ENCODE measurements at regions not wholly inside any gene's neighbourhood (a gene's known extent, or its start where the extent isn't known, plus 50 kb on each side); places are given as distances from the start of the nearest gene placed in this dataset.

DNA sequence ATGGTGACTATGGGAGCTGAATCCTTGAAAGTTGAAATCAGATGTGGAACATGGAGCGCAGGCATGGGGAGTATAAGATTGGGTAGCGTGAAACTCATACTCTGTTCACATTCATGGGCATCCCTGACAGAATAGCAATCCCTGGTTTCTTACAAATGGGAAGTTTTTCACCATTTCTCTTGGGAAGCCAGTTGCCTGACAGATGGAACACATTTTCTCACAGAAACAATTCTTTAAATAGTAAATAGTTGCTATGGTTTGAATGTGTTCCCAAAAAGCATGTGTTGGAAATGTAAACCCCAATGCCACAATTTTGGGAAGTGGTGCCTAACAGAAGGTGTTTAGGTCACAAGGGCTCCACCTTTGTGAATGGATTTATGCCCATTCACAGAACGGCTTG, 262.8 kb upstream of the HS3ST5 start:
- no peak for DNase-seq

DNA sequence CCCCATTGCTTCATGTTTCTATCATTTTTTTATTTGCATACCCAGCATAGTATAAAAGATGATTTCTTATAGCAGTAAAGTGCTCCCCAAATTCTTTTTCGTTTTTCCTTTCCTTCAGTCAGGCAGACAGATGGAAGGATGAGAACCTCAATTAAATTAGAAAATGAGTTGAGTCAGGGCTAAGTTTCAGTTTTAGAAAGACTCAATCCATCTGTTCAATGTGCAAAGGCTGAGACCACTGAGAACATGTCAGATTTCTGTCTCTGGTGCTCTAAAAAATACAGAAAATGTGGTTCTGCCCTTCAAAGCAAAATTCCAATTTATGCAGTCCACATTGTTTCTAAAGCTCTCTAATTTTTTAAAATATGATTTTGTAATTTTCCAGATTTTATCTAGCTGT, 257.6 kb upstream of the HS3ST5 start:
- DNase-seq, result no peak

DNA sequence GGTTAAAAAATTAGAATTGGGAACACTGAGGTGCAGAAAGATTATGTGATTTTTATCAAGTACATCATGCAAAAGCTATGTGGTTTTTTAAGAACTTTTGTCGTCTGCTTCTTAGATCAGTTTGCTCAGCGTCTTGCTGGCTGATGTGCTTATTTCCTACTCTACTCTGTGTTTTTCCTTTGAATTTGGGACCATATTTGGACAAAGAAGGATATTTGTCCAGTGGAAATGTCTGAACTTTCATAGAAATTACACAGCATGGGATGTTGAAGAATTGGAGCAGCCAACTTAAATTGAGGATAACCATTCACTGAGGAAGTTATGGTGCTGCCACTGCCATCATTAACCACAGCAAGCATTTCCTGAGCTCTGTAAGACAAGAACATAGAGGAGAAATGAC, 252.8 kb upstream of the HS3ST5 start:
- DNase-seq, result no peak

DNA sequence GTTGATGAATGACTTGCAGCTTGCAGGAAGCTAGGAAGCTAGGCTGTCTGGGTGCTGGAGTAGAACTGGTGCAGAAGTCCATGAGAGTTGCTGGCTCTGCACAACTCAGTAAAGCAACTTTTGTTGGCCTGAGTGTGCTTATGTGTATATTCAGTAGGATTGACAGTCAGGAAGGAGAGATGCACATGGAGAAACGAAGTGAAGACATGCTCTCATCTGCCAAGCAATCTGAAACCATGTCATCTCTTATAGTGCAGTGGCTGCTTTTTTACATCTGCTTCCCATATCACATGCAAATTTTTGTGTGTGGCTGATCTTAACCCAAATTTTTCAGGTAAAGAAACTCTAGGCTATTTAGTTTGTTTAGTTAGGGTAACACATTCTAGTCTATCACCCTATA, 252.4 kb upstream of the HS3ST5 start:
- DNase-seq, result no peak

DNA sequence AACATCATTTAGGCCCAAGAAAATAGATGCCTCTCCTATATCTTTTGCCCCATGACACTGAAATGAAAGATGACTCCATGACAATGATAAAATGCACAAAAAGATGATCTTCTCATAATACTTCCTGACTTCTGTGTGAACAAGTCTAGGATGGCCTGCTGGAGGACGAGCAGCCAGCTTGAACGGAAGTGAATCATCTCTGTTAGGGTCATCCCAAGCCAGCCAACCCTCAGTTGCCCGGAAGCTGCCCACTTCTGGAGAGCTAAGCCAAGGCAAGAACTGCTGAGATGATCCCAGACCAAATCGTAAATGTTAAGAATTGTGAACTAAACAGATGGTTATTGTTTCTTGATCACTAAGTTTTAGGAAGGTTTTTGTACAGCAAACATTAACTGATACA, 249.7 kb upstream of the HS3ST5 start:
- DNase-seq, result no peak

DNA sequence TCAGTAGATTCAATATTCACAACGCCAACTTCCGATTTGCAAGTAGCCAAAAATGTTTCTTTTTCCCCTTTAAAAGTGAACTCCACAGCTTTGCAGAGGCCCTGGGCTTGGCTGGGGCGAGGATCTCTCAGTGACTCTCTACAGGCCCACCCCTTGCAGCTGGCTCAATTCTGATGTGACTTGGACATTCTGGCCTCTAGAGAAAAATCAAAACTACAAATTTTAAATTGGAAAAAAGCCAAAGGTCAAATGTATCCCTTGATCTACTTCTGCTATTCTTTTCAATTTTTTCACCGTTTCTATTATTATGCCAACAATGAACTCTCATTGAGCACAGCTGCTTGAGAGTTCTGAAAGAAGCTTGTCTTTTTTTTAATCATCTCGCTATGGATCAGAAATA, 245.9 kb upstream of the HS3ST5 start:
- no peak for DNase-seq

DNA sequence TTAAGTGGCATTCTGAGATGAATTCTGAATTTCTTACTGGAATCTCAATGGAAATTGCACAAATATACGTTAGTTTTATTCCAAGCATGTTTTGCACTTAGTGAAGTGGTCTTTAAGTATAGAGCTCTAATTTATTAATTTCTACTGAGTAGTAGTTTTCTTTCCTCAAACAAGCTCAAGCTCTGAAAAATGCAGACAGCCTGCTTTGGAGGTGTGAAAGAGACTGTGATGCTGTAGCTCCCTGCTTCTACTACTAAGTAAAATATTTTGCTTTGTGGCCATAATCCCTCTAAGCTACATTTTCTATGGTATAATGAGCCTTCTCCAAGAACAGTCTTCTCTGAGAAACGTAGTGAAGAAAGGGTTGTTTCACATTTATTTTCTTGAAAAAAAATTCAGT, 243.5 kb upstream of the HS3ST5 start:
- no peak for DNase-seq

DNA sequence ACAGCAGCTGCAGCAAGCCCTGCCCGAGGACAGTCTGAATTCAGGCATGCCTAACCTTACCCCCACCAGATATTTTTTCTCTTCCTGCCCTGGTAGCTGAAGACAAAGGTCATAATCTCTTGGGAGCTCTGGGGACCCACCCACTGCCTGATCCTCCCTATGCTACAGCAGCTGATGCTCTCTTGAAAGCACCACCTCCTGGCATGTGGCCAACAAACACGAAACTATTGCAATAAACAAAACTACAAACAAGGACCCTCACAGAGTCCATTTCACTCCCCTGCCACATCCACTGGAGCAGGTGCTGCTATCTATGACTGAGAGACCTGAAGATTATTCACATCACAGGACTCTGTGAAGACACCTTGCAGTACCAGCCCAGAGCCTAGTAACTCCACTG, 238.5 kb upstream of the HS3ST5 start:
- DNase-seq, result no peak

DNA sequence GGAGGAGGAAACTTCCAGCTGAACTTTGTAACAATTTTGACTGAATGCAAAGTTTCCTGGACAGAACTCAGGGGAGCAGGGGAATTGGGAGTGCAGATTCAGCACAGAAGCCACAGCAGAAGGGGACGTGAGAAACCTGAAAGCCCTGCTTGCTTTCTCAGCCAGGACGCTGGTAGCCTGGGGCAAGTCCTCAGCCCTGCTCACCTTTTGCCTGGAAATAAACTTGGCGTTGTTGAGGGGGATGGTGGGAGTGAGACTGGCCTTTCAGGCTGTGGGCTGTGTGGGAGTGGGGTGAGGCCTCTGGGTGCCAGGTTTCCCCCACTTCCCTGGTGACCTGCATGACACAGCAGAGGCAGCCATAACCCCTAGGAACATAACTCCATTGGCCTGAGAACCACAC, 238.1 kb upstream of the HS3ST5 start:
- DNase-seq, result no peak

DNA sequence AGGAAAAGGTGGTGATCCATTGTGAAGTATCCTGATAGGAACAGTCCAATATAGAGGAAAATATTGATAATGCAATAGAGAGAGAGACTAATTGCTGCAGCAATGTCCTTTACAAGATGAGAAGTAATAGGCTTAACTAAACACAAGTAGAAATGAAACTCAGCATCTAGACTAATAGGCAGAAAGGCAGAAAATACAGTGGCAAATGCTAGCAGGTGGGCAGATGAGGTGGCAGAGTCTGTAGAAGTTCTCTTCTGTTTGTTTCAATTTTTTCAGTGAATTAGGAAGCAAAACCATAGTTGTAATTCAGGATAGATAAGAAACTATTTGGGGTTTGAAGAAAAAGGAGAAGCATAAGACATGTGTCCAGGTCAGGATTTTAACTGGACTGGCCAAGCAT, 236.7 kb upstream of the HS3ST5 start:
- no peak for DNase-seq

DNA sequence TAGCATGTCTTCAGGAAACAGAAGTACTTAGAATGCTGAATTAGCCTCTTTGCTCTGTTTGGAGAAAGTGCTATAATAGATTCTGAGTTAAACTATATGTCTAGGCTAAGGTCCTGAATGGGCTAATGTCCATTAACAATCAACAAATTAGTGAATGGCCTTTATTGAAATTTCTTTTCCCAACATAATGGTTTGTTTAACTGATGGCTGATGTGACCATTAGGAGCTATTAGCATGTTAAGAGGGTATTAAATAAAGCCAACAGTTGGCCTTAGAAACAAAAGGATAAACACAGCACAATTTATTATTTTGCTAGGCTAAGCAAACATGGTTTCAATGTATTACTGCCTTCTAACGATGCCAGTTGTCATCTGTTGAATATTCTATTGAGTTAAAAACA, 234.3 kb upstream of the HS3ST5 start:
- no peak for DNase-seq

DNA sequence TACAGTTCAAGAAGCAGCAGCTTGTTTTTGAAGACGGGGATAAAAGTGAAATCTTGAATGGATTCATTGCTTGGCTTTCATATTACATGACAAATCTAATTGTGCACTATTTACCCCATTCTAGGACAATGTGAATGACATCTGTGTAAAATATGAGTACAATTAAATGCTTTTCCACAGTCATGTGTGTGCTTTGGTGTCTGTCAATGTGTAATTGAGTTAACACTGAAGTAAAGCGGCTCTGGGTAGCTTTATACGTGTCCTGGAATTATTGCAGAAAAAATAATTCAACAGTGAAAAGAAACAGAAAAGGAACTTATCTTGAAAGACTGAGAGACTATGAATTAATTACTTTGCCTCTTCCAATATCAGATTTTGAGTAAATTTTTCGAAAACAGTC, 233.5 kb upstream of the HS3ST5 start:
- no peak for DNase-seq

DNA sequence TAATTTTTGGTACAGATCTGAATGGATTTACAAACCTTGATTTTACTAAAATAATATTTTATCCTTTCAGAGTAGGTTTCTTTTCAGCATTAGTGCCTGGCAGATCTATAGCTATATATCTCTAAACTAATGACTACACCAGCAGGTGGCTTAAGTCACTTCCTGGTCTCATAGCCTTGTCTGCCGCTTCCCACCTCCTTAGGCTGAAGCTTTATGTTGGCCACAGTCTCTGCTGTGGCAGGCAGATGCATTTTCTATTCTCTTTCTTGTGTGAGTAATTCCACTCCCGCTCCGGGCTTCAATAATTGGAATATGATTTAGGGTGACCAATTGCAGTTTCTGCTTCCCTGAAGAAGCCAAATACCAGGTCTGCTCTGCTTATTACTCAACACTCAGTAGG, 226.8 kb upstream of the HS3ST5 start:
- DNase-seq, result no peak

DNA sequence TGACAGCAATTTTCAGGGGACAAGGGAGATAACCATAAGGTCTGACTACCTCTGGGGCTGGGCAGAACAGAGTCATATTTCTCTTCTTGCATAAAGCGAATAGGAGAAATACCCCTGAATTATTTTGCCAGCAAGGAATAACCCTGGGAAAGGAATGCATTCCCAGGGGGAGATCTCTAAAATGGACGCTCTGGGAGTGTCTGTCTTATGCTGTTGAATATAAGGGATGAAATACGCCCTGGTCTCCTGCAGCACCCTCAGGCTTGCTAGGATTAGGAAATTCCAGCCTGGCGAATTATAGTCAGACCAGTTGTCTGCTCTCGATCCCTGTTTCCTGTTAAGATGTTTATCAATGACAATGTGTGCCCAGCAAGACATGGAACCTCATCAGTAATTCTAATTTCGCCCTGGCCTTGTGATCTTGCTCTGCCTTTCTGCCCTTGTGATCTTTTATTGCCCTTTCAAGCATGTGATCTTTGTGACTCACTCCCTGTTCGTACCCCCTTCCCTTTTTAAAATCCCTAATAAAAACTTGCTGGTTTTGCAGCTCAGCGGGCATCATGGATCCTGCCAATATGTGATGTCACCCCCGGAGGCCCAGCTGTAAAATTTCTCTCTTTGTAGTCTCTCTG, 221.6 kb upstream of the HS3ST5 start:
- no peak for DNase-seq

DNA sequence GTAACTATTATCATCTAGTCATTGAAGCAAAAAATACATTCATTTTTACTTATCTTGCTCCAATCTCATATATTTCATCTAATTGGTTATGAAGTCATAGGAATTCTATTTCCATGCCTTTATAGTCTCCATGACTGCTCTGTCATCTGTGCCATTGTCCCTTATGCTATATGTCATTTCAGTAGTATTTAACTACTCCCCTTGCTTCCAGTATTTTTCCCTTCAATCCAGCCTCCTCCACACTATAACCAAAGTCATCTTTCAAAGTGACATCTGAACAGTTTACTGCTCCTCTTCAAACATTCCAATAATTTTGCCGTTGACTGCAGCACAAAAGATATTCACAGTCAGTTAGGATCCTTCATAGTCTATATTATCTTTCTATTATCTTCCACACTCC, 216.6 kb upstream of the HS3ST5 start:
- no peak for DNase-seq

DNA sequence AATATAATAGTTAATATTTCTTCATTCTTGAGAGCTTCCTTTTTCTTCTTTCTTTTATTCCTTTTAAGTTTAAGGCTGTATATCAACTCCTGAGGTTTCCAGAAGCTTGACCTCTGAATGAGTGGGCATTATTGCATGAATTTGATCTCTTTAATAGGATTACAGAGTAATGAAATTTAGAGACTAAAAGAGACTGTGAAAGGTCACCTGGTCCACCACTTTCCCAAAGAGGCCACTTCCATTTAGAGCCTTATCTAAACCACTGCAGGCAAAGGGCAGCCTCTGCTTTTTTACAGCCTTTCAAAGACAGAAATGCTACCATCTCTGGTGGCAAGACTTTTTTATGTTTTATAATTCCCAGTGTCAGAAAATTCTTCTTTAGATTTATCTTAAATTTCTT, 215.3 kb upstream of the HS3ST5 start:
- DNase-seq, result no peak

DNA sequence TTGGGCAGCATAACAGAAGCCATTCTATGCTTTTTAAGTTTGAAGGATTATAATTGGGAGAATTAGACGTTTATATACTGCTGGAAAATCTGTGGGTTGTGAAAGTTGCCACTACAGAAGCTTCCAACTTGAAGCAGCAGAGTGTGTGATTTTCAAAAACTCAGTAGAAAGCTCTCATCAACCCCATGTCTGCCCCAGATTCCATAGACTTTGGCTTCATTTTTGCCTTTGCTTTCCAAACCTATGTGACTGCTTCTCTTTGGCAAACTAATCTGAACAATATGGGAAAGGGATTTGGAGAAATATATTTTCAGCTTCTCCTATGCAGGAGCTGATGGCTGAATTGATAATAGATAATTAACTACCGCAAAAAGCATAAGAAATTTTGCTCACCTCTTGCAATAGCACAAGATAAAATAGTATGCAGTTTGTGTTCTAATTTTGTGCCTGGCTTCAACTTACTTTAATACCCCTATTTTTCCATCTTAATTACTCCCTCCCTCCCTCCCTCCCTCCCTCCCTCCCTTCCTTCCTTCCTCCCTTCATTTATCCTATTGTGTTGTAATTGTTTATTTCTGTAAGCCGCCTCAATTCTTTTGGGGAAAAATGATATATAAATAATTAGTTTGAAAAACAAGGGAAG, 214.1 kb upstream of the HS3ST5 start:
- DNase-seq, result no peak

DNA sequence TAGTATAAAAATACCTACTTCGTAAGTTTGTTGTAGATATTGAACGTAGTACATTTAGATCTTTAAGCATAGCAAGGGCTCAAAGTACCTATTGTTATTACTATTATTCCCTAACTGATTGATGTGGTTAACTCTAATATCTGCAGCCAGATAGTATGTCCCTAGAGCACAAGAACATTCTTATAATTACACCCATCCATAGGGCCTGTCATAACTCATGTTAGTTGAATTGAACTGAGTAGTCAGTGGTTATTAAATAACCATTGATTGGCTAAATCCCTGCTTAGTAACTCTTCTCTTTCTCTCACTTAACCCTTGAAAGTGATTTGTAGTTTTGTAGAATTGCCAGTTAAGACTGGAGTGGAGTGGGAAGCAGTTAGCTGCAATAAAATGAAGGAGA, 207.5 kb upstream of the HS3ST5 start:
- no peak for DNase-seq

DNA sequence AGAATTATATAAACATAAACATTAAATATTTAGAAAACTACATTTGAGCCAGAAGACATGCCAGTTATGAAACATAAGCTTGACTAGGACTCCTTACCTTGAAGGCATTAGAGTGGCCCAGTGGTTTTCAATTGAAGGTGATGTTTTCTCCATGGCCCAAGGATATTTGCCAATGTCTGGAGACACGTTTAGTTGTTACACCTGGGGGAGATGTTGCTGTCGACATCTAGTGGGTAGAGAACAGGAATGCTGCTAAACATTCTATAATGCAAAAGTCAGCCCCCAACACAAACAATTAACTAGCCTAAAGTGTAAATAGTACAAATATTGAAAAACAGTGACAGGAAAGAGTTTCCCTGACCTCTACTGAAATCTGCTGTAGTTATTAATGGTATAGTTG, 200.9 kb upstream of the HS3ST5 start:
- no peak for DNase-seq

DNA sequence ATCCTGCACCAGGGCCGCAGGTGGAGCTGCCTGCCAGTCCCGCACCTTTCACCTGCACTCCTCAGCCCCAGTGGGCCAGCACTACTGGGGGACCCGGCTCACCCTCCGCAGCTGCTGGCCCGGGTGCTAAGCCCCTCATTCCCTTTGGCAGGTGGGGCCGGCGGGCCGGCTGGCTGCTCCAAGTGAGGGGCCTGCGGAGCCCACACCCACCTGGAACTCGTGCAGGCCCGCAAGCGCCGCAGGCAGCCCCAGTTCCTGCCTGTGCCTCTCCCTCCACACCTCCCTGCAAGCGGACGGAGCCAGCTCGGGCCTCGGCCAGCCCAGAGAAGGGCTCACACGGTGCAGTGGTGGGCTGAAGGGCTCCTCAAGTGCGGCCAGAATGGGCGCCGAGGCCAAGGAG, 199.0 kb upstream of the HS3ST5 start:
- DNase-seq, result no peak

DNA sequence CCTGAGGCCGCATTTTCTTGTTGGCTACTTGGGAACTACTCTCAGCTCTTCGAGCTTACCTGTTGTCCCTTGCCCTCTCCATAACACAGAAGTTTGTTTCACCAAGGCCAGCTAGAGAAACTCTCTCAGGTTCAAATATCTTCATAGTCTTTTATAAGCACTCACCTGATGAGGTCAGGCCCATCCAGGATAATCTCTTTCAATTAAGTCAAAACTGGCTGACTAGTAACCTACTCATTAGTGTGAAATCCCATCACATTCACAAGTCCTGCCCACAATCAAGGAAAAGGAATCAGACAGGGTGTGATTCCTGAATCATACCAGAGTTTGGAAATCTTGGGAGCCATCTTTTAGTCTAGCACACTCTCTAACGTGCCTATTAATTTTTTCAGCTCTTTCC, 195.2 kb upstream of the HS3ST5 start:
- no peak for DNase-seq

DNA sequence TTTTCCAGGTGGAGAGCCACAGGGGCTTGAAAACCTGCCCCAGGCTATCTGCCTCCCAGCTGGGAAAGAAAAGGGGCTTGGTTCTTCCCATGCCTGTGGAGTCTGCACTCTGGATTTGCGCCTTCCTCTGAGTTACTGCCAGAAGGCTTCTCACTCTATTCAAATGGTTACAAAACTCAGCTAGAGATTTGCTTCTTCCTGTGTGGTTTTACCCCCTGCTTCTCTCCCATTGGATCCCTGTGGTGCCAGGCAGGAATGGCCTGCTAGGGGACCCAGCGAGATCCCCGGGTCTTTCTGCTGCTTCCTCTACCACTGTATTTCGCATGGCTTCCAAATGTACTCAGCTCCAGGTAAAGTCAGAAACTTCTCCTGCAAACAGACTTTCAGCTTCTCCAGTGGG, 192.0 kb upstream of the HS3ST5 start:
- DNase-seq, result no peak

DNA sequence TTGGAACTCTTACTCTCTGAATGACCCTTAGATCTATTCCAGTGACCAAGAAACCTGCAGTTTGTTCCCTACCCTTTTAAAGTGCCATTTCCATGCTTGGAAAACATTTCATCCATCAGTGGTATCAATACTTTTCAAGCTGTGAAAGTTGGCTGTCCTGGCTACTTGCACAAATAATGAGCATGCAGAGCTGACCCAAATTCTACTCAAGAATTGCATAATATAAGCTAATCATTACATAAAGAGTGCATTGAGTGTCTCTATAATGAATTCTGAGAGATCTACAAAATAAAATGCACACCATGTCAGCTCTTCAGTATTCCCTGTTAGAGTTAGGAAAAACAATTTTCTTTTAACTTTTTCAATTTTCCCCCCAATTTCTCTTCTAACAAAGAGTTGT, 181.3 kb upstream of the HS3ST5 start:
- no peak for DNase-seq

DNA sequence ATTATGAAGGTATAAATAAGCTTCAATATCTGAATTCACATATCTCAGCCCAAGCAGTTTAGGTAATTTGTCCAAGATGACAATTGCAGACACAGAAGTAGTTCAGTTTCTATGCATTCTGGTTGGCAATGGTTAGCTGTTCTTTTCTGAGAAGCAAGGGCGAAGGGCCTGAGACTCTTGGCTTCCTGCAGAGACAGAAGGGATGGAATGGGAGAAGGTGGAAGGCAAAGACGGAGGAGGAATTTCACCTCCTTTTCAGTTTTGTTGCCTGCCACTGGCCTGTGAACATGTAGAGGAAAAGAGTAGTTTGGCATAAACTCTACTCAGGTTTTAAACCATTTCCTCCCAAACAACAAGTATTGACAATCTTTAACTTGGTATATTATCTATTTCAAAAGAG, 180.7 kb upstream of the HS3ST5 start:
- no peak for DNase-seq

DNA sequence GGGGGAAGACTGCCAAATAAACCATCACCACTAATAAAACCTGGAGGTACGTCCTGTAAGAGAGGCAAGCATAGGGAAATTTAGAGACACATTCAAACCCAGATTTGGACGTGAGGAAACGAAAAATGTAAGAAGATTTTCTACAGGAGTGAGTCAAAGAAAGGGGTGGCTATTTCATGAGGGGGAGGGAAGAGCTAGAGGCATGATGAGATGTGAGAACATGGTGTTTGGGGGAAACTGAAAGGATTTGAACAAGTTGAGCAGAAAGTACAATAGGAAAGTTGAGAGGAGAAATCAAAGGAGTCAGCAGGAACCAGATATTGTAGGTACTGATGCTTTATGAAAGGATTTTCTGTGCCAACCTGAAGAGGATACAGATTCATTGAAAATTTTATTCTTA, 179.1 kb upstream of the HS3ST5 start:
- DNase-seq, result no peak

DNA sequence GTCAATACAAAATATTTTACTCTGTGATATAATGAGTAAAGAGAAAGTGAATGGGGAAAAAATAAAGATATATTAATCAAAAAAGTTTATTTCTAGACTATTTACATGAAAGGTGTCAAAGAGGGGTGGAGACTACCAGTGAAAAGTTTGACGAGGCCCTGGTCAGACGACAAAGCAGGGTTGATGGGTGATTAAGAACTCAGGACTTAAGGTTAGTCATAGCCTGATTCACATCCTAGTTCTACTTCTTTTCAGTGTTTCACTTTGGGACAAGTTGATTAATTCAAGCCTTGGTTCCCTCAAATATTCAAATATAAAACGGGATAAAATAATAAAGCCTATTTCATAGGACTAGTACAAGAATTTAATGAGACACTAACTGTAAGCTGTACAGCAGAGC, 178.2 kb upstream of the HS3ST5 start:
- DNase-seq, result no peak

Measured in CD4-positive, alpha-beta T cell treated with Interleukin-10 for 1 hour (primary cell).